A673 (cell line): ENCODE measurements at regions not wholly inside any gene's neighbourhood (a gene's known extent, or its start where the extent isn't known, plus 50 kb on each side); places are given as distances from the start of the nearest gene placed in this dataset.

Experiments used
- EZH2 ChIP-seq: fragments of 200-600 bp; sonication (generic); IDR thresholded peaks from 2 replicates; pipeline ENCODE4 v1.6.1; 2017; ENCODE audit warnings: borderline replicate concordance, low read depth, mild to moderate bottlenecking, mixed read lengths, antibody characterized with exemption, low read length; ENCODE audit not compliant: poor library complexity, severe bottlenecking
- TF ChIP-seq, protein P1 (sequence below): fragments of 300-800, 200-600 bp; sonication (generic); conservative IDR thresholded peaks from 2 replicates; pipeline ENCODE4 v1.5.1; 2017; ENCODE audit warnings: low read depth, mild to moderate bottlenecking, antibody characterized with exemption, low read length, moderate library complexity, mixed read lengths

DNA sequence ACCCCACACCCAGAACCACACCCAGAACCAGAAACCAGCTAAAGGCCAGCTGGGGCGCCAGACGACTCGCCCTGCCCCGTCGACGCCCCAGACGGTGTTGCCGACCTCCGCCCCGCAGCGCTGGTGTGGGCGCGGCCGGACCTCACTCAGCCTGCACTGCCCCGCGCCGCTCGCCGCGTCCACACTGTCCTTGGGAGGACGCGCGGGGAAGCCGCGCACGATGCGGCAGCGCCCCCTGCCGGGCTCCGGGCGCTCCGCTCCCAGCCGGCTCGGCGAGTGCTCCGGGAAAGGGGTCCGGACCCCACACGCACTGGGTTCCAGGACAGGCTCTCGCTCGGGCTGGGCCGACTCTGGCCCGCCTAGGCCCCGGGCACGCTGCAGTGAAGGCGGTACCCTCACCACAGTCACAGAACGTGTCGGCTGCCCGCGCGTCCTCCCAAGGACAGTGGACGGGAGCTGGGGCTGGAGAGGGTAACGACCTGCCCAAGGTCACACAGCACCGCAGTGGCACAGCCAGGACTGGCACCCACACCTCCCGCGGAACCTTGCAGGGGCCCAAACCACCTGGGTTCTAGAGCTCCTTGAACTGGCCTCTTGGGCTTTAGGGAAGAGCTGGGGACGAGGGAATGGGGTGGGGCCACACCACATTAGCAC, 90.2 kb downstream of the DMRTA2 start:
- TF ChIP-seq, protein P1, sequence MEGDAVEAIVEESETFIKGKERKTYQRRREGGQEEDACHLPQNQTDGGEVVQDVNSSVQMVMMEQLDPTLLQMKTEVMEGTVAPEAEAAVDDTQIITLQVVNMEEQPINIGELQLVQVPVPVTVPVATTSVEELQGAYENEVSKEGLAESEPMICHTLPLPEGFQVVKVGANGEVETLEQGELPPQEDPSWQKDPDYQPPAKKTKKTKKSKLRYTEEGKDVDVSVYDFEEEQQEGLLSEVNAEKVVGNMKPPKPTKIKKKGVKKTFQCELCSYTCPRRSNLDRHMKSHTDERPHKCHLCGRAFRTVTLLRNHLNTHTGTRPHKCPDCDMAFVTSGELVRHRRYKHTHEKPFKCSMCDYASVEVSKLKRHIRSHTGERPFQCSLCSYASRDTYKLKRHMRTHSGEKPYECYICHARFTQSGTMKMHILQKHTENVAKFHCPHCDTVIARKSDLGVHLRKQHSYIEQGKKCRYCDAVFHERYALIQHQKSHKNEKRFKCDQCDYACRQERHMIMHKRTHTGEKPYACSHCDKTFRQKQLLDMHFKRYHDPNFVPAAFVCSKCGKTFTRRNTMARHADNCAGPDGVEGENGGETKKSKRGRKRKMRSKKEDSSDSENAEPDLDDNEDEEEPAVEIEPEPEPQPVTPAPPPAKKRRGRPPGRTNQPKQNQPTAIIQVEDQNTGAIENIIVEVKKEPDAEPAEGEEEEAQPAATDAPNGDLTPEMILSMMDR = peak; percentile 81
- no peak for TF ChIP-seq EZH2
